HEK293 (cell line): ENCODE measurements at regions not wholly inside any gene's neighbourhood (a gene's known extent, or its start where the extent isn't known, plus 50 kb on each side); places are given as distances from the start of the nearest gene placed in this dataset.

Source experiments
- CTCF ChIA-PET: fragments of 350-600 bp; formaldehyde crosslinking; extraction: SDS; loops from one replicate; lab custom pipeline; 2021; ENCODE audit warnings: antibody characterized with exemption; lab: Yijun Ruan, JAX
- POLR2A ChIA-PET: fragments of 300-600 bp; formaldehyde crosslinking; extraction: SDS; loops from one replicate; lab custom pipeline; 2020; ENCODE audit warnings: antibody characterized with exemption, inconsistent platforms; lab: Yijun Ruan, JAX
- H3K27ac ChIP-seq: fragments of 200-500 bp; sonication (Bioruptor generic); 2 replicates; pipeline ENCODE4 v1.5.1; 2014; ENCODE audit warnings: low read depth, low read length, control low read depth, inconsistent platforms; ENCODE audit errors: extremely low read depth
- H3K36me3 ChIP-seq, 2 experiments: fragments of 200-500 bp in 1 of 2; sonication (Bioruptor generic) in 1 of 2; 1 replicate in 1 of 2; 2 replicates in 1 of 2; pipeline ENCODE4 v1.5.1; 2014 to 2017; ENCODE audit warnings: inconsistent platforms in 2 of 2, low read length in 2 of 2; ENCODE audit not compliant: control insufficient read depth in 2 of 2, insufficient read depth in 1 of 2
- H3K4me1 ChIP-seq: fragments of 200-500 bp; sonication (Bioruptor generic); 2 replicates; pipeline ENCODE4 v1.5.1; 2014; ENCODE audit warnings: mild to moderate bottlenecking, low read length, inconsistent platforms; ENCODE audit not compliant: control insufficient read depth, insufficient read depth
- H3K4me3 ChIP-seq: 2 replicates; pipeline ENCODE4 v1.5.1; 2011; ENCODE audit warnings: low read depth, mild to moderate bottlenecking, control low read depth, low read length, moderate library complexity
- H3K9me3 ChIP-seq: fragments of 200-500 bp; sonication (Bioruptor generic); 2 replicates; pipeline ENCODE4 v1.5.1; 2014; ENCODE audit warnings: low read depth, low read length, inconsistent platforms; ENCODE audit not compliant: control insufficient read depth, insufficient read depth
- FEZF1 ChIP-seq: fragments of 450-650 bp; formaldehyde crosslinking; IDR thresholded peaks from 2 replicates; pipeline ENCODE4 v1.5.1; 2016; ENCODE audit warnings: missing biosample characterization, missing genetic modification characterization
- MEIS1 ChIP-seq: sonication (generic); formaldehyde crosslinking; IDR thresholded peaks from 2 replicates; pipeline ENCODE4 v1.8.1; 2022; ENCODE audit warnings: missing genetic modification reagents, mild to moderate bottlenecking, borderline replicate concordance
- MZF1 ChIP-seq: fragments of 450-650 bp; formaldehyde crosslinking; IDR thresholded peaks from 2 replicates; pipeline ENCODE4 v1.5.1; 2017; ENCODE audit warnings: missing biosample characterization, missing genetic modification characterization, borderline replicate concordance
- PRDM1 ChIP-seq: fragments of 450-650 bp; formaldehyde crosslinking; IDR thresholded peaks from 2 replicates; pipeline ENCODE4; 2016; ENCODE audit warnings: missing biosample characterization, missing genetic modification characterization
- ZNF132 ChIP-seq: fragments of 450-650 bp; formaldehyde crosslinking; IDR thresholded peaks from 2 replicates; pipeline ENCODE4 v1.5.1; 2017; ENCODE audit warnings: missing biosample characterization, missing genetic modification characterization, borderline replicate concordance
- ZNF175 ChIP-seq: fragments of 450-650 bp; formaldehyde crosslinking; IDR thresholded peaks from 2 replicates; pipeline ENCODE4 v1.5.1; 2016; ENCODE audit warnings: missing biosample characterization, missing genetic modification characterization
- ZNF211 ChIP-seq: fragments of 450-650 bp; formaldehyde crosslinking; IDR thresholded peaks from 2 replicates; pipeline ENCODE4 v1.5.1; 2016; ENCODE audit warnings: low read depth, missing biosample characterization, missing genetic modification characterization
- ZNF248 ChIP-seq: fragments of 450-650 bp; formaldehyde crosslinking; IDR thresholded peaks from 2 replicates; pipeline ENCODE4 v1.5.1; 2017; ENCODE audit warnings: missing biosample characterization, missing genetic modification characterization
- ZNF324 ChIP-seq: fragments of 450-650 bp; formaldehyde crosslinking; IDR thresholded peaks from 2 replicates; pipeline ENCODE4 v1.5.1; 2016; ENCODE audit warnings: missing biosample characterization, missing genetic modification characterization
- ZNF350 ChIP-seq: fragments of 450-650 bp; formaldehyde crosslinking; IDR thresholded peaks from 2 replicates; pipeline ENCODE4 v1.5.0; 2017; ENCODE audit warnings: missing biosample characterization, mild to moderate bottlenecking, missing genetic modification characterization
- ZNF366 ChIP-seq: fragments of 450-650 bp; formaldehyde crosslinking; conservative IDR thresholded peaks from 2 replicates; pipeline ENCODE4 v1.5.1; 2016; ENCODE audit warnings: missing biosample characterization, missing genetic modification characterization
- ZNF501 ChIP-seq: fragments of 450-650 bp; formaldehyde crosslinking; IDR thresholded peaks from 2 replicates; pipeline ENCODE4 v1.5.1; 2016; ENCODE audit warnings: missing biosample characterization, missing genetic modification characterization
- ZNF529 ChIP-seq: fragments of 450-650 bp; formaldehyde crosslinking; IDR thresholded peaks from 2 replicates; pipeline ENCODE4 v1.5.1; 2017; ENCODE audit warnings: missing genetic modification characterization, missing biosample characterization; ENCODE audit not compliant: insufficient replicate concordance
- ZNF621 ChIP-seq: fragments of 450-650 bp; formaldehyde crosslinking; IDR thresholded peaks from 2 replicates; pipeline ENCODE4 v1.5.1; 2017; ENCODE audit warnings: missing biosample characterization, missing genetic modification characterization
- ZNF777 ChIP-seq: fragments of 450-650 bp; formaldehyde crosslinking; IDR thresholded peaks from 2 replicates; pipeline ENCODE4 v1.5.1; 2017; ENCODE audit warnings: missing biosample characterization, missing genetic modification characterization, borderline replicate concordance
- TF ChIP-seq, protein P1 (sequence below): fragments of 450-650 bp; formaldehyde crosslinking; IDR thresholded peaks from 2 replicates; pipeline ENCODE4 v1.5.1; 2016; ENCODE audit warnings: missing biosample characterization, missing genetic modification characterization
- TF ChIP-seq, protein P2 (sequence below): fragments of 450-650 bp; formaldehyde crosslinking; IDR thresholded peaks from 2 replicates; pipeline ENCODE4 v1.5.1; 2017; ENCODE audit warnings: missing biosample characterization, missing genetic modification characterization
- TF ChIP-seq, protein P3 (sequence below): fragments of 450-650 bp; formaldehyde crosslinking; IDR thresholded peaks from 2 replicates; pipeline ENCODE4 v1.5.1; 2017; ENCODE audit warnings: missing biosample characterization, missing genetic modification characterization
- TF ChIP-seq, protein P4 (sequence below): fragments of 450-650 bp; formaldehyde crosslinking; IDR thresholded peaks from 2 replicates; pipeline ENCODE4 v1.5.1; 2016; ENCODE audit warnings: missing biosample characterization, missing genetic modification characterization
- TF ChIP-seq, protein P5 (sequence below): IDR thresholded peaks from 2 replicates; pipeline ENCODE4 v1.6.1; 2011; ENCODE audit warnings: mild to moderate bottlenecking, low read depth, low read length, borderline replicate concordance

DNA sequence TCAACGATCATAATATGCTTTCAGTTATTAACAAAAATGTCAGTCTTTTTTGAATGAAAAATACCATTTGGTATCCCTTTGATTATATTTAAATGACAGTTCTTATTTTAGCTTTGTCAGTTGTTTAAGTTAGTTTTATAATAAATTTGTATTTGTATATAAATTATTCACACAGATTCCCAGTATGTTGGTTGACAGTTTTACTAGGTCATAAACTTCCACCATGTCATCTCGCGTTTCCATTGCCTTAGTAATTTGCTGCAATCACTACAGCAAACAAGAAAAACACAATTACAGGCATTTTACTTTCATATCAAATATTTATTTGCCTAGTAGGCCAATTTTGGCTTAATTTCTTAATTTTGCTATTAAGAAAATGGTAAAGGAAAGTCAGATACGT is 109.6 kb upstream of the ANK2 start (continued):
- TF ChIP-seq, protein P1, sequence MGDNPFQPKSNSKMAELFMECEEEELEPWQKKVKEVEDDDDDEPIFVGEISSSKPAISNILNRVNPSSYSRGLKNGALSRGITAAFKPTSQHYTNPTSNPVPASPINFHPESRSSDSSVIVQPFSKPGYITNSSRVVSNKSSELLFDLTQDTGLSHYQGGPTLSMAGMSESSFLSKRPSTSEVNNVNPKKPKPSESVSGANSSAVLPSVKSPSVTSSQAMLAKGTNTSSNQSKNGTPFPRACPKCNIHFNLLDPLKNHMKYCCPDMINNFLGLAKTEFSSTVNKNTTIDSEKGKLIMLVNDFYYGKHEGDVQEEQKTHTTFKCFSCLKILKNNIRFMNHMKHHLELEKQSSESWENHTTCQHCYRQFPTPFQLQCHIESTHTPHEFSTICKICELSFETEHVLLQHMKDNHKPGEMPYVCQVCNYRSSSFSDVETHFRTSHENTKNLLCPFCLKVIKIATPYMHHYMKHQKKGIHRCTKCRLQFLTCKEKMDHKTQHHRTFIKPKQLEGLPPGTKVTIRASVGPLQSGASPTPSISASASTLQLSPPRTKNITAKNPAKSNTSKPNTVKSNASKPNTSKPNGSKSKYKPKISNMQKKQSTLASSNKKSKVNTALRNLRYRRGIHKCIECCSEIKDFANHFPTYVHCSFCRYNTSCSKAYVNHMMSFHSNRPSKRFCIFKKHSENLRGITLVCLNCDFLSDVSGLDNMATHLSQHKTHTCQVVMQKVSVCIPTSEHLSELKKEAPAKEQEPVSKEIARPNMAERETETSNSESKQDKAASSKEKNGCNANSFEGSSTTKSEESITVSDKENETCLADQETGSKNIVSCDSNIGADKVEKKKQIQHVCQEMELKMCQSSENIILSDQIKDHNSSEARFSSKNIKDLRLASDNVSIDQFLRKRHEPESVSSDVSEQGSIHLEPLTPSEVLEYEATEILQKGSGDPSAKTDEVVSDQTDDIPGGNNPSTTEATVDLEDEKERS (tag by site-specific recombination): no peak
- TF ChIP-seq, protein P2, sequence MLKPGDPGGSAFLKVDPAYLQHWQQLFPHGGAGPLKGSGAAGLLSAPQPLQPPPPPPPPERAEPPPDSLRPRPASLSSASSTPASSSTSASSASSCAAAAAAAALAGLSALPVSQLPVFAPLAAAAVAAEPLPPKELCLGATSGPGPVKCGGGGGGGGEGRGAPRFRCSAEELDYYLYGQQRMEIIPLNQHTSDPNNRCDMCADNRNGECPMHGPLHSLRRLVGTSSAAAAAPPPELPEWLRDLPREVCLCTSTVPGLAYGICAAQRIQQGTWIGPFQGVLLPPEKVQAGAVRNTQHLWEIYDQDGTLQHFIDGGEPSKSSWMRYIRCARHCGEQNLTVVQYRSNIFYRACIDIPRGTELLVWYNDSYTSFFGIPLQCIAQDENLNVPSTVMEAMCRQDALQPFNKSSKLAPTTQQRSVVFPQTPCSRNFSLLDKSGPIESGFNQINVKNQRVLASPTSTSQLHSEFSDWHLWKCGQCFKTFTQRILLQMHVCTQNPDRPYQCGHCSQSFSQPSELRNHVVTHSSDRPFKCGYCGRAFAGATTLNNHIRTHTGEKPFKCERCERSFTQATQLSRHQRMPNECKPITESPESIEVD: peak; percentile 84
- TF ChIP-seq MEIS1 (CRISPR knock-in tag): no peak
- TF ChIP-seq, protein P3, sequence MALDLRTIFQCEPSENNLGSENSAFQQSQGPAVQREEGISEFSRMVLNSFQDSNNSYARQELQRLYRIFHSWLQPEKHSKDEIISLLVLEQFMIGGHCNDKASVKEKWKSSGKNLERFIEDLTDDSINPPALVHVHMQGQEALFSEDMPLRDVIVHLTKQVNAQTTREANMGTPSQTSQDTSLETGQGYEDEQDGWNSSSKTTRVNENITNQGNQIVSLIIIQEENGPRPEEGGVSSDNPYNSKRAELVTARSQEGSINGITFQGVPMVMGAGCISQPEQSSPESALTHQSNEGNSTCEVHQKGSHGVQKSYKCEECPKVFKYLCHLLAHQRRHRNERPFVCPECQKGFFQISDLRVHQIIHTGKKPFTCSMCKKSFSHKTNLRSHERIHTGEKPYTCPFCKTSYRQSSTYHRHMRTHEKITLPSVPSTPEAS (tag by site-specific recombination): no peak

DNA sequence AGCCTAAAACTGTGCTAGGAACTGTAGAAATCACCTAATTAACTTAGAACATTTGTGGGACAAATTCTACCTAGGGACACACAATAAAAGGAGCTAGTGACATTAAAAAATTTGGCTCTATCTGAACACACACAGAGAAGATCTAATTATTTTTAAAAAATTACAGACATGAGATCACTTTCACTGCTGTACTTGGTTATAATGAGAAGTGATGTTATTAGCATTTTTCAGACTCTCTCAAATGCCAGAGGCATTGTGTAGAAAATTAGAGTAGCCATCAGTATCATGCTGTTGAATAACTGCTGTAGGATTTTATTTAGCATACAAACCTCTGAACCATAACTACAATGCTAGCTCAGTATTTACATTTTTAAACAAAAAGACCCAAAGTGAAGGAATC is 109.1 kb upstream of the ANK2 start:
- TF ChIP-seq ZNF501 (tag by site-specific recombination): no peak
- no peak for TF ChIP-seq ZNF248 (tag by site-specific recombination)
- no peak for TF ChIP-seq ZNF175
- TF ChIP-seq, protein P4, sequence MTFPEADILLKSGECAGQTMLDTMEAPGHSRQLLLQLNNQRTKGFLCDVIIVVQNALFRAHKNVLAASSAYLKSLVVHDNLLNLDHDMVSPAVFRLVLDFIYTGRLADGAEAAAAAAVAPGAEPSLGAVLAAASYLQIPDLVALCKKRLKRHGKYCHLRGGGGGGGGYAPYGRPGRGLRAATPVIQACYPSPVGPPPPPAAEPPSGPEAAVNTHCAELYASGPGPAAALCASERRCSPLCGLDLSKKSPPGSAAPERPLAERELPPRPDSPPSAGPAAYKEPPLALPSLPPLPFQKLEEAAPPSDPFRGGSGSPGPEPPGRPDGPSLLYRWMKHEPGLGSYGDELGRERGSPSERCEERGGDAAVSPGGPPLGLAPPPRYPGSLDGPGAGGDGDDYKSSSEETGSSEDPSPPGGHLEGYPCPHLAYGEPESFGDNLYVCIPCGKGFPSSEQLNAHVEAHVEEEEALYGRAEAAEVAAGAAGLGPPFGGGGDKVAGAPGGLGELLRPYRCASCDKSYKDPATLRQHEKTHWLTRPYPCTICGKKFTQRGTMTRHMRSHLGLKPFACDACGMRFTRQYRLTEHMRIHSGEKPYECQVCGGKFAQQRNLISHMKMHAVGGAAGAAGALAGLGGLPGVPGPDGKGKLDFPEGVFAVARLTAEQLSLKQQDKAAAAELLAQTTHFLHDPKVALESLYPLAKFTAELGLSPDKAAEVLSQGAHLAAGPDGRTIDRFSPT (tag by site-specific recombination): no peak
- TF ChIP-seq ZNF324 (tag by site-specific recombination): no peak
- H3K4me3 ChIP-seq: no peak overlapping the region
- CTCF ChIA-PET: interaction anchor here (0.9 to 5.4 kb wide), 4 partner anchors 11 to 336 kb away, joined by 3 to 56 read pairs (median 16); no protein-coding TSS in a partner anchor
- no peaks in the 10 kb centered on the region for H3K36me3 ChIP-seq
- POLR2A ChIA-PET: no interaction called here
- no peaks in the 10 kb centered on the region for H3K9me3 ChIP-seq
- no peak overlapping the region for H3K27ac ChIP-seq
- H3K4me1 ChIP-seq: peaks cover 3% of the 10 kb centered on the region; the same call in 1 of the 2 replicates

DNA sequence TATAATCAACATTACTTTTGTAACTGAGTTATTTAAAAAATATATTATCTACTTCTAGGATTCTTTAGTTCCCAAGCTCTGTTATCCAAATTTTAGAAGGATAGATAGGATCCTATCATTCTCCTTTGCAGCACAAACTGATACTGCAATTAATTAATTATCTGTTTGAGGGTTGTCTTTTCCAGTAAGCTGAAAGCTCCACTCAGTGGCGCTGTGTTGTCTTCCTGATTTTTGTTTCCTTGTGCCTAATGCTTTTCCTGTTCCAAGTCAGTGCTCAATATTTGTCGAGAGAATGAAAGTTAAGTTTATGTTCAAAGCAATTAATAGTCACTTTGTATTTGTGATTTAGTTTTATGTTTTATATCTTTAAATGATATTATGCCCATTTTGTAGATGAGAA is 107.4 kb upstream of the ANK2 start:
- no peak overlapping the region for H3K27ac ChIP-seq
- H3K36me3 ChIP-seq: no peaks in the 10 kb centered on the region
- peaks cover 3% of the 10 kb centered on the region; the same call in 1 of the 2 replicates for H3K4me1 ChIP-seq
- CTCF ChIA-PET: interaction anchor here (0.5 to 1.5 kb wide), 6 partner anchors 9 to 1103 kb away, joined by 3 to 8 read pairs (median 3); no protein-coding TSS in a partner anchor
- TF ChIP-seq FEZF1 (no peak), ZNF777 (tag by site-specific recombination) (no peak), ZNF621 (tag by site-specific recombination) (no peak), PRDM1 (tag by site-specific recombination) (no peak), ZNF211 (tag by site-specific recombination) (no peak), MZF1 (tag by site-specific recombination) (no peak), ZNF366 (tag by site-specific recombination) (no peak), ZNF350 (no peak), ZNF529 (no peak), ZNF132 (tag by site-specific recombination) (no peak)
- TF ChIP-seq, protein P2: no peak
- TF ChIP-seq, protein P5, sequence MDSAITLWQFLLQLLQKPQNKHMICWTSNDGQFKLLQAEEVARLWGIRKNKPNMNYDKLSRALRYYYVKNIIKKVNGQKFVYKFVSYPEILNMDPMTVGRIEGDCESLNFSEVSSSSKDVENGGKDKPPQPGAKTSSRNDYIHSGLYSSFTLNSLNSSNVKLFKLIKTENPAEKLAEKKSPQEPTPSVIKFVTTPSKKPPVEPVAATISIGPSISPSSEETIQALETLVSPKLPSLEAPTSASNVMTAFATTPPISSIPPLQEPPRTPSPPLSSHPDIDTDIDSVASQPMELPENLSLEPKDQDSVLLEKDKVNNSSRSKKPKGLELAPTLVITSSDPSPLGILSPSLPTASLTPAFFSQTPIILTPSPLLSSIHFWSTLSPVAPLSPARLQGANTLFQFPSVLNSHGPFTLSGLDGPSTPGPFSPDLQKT: no peak
- POLR2A ChIA-PET: no interaction called here
- no peaks in the 10 kb centered on the region for H3K9me3 ChIP-seq
- no peak overlapping the region for H3K4me3 ChIP-seq
